ENCODE measurements at regions not wholly inside any gene's neighbourhood (a gene's known extent, or its start where the extent isn't known, plus 50 kb on each side); places are given as distances from the start of the nearest gene placed in this dataset.

DNA sequence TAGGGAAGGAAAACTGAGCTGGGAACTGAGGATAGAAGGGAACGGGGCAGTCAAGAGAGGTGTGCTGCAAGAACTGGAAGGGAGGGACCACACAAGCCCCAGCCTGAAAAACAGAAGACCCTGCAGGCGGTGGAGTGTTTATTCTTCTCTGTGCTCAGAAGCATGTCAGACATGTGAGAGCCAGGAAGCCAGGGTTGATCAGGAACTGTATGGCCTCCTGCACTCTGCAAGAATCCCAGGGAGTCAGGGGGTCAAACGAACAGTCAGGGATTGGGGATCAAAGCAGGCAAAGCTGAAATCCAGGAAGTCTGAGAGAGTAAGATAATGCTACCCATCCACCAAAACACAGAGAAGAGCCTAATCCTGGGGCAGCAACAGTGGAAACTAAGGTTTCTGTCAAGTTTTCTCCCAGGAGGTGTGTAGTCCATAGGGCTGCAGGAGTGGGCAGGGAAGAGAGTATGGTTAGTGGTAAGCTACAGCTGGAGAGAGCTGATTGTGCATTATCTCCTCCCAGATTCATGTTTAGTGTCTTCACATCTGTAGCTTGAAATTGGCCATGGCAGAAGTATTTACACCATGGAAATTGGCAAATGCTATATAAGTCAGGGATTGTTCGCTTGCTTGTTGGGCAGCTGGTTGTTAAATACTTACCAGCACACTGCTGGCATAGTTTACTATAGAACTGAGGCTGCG lies 115.4 kb upstream of the SLC44A1 start:
- no peak for DNase-seq
- H3K27ac ChIP-seq: no peak overlapping the region
- TF ChIP-seq, protein P1, sequence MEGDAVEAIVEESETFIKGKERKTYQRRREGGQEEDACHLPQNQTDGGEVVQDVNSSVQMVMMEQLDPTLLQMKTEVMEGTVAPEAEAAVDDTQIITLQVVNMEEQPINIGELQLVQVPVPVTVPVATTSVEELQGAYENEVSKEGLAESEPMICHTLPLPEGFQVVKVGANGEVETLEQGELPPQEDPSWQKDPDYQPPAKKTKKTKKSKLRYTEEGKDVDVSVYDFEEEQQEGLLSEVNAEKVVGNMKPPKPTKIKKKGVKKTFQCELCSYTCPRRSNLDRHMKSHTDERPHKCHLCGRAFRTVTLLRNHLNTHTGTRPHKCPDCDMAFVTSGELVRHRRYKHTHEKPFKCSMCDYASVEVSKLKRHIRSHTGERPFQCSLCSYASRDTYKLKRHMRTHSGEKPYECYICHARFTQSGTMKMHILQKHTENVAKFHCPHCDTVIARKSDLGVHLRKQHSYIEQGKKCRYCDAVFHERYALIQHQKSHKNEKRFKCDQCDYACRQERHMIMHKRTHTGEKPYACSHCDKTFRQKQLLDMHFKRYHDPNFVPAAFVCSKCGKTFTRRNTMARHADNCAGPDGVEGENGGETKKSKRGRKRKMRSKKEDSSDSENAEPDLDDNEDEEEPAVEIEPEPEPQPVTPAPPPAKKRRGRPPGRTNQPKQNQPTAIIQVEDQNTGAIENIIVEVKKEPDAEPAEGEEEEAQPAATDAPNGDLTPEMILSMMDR (IDR thresholded peaks at IDR 0.05): no peak
- no peak for TF ChIP-seq EP300 (IDR thresholded peaks at IDR 0.05; ENCODE audit: low read depth)
- TF ChIP-seq POLR2A (IDR thresholded peaks at IDR 0.05): no peak
- no peak for TF ChIP-seq POLR2AphosphoS5 (IDR thresholded peaks at IDR 0.05)
- H3K4me1 ChIP-seq: peaks cover 0 to 21% (median 0%) of the 10 kb centered on the region in 4 donors
- intact Hi-C loops (cut with DNase I; ENCODE audit: low total_unique reads) (no loop called here), in situ Hi-C loops (cut with MboI; ENCODE audit: low pct_ligation_motif_present in 1 of 4, low pct_unique_long_range_greater_than_20kb in 1 of 4, low sequenced_read_pairs in 3 of 4) (no loop called here)
- no peaks in the 10 kb centered on the region for H3K27me3 ChIP-seq
- WGBS, 2 donors (ENCODE audit: low coverage in 1 of 2): 88% methylated on average over 5 of the region's 5 CpGs
- H3K4me3 ChIP-seq: no peak overlapping the region
- H3K36me3 ChIP-seq: no peaks in the 10 kb centered on the region
- H3K9me3 ChIP-seq: no peaks in the 10 kb centered on the region

DNA sequence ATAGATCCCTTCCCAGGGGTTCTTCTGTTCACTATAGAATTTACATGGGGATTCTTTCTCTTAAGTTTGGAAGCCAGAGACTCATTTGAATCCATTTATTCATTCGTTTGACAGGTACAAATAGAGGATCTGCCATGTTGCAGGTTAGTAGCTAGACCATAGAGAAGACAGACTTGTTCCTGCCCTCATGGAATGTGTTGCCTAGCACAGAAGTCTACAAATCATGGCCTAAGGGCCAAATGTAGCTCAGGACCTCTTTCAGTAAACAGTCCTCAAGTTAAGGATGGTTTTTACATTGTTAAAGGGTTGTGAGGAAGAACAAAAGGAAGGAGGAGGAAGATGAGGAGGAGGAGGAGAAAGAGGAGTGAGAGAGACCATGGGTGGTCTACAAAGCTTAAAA lies 114.7 kb upstream of the SLC44A1 start:
- intact Hi-C loops (cut with DNase I; ENCODE audit: low total_unique reads): no loop called here
- Histone ChIP-seq H3K27me3 (no peaks in the 10 kb centered on the region), H3K4me3 (no peak overlapping the region), H3K27ac (no peak overlapping the region), H3K4me1 (peaks cover 0 to 21% (median 0%) of the 10 kb centered on the region in 4 donors), H3K36me3 (no peaks in the 10 kb centered on the region), H3K9me3 (no peaks in the 10 kb centered on the region)
- no peak for DNase-seq
- in situ Hi-C loops (cut with MboI; ENCODE audit: low pct_ligation_motif_present in 1 of 4, low pct_unique_long_range_greater_than_20kb in 1 of 4, low sequenced_read_pairs in 3 of 4): no loop called here
- TF ChIP-seq POLR2AphosphoS5 (IDR thresholded peaks at IDR 0.05): no peak
- TF ChIP-seq POLR2A (IDR thresholded peaks at IDR 0.05): no peak
- TF ChIP-seq EP300 (IDR thresholded peaks at IDR 0.05; ENCODE audit: low read depth): no peak
- TF ChIP-seq, protein P1 (IDR thresholded peaks at IDR 0.05): no peak
- WGBS, 2 donors (ENCODE audit: low coverage in 1 of 2): 90% methylated on average over 1 of the region's 1 CpG; no CpG with 5 or more reads in 1 of the 2 donors

DNA sequence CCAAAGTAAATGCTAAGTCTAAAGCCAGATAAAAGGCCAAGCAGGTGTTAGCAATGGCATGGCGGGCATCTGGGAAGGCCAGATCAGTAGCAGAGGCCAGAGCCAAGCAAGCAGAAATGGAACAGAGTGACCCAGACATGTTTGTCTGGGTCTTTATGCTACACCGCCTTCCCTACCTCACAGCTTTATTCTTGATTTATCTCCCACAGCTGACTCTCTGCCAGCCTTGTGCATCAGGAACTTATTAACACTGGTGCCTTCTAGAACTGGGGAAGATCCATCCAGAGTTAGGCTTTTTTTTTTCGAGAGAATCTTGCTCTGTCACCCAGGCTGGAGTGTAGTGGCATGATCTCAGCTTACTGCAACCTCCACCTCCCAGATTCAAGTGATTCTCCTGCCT lies 112.5 kb upstream of the SLC44A1 start:
- H3K4me1 ChIP-seq: peaks cover 0 to 19% (median 0%) of the 10 kb centered on the region in 4 donors
- H3K36me3 ChIP-seq: no peaks in the 10 kb centered on the region
- H3K9me3 ChIP-seq: no peaks in the 10 kb centered on the region
- no peak overlapping the region for H3K4me3 ChIP-seq
- in situ Hi-C loops (cut with MboI; ENCODE audit: low pct_ligation_motif_present in 1 of 4, low pct_unique_long_range_greater_than_20kb in 1 of 4, low sequenced_read_pairs in 3 of 4): no loop called here
- WGBS, 2 donors (ENCODE audit: low coverage in 1 of 2): 69 to 91% methylated on average over 2 to 3 of the region's 3 CpGs
- no peak overlapping the region for H3K27ac ChIP-seq
- no peak for DNase-seq
- intact Hi-C loops (cut with DNase I; ENCODE audit: low total_unique reads): no loop called here
- no peak for TF ChIP-seq POLR2A (IDR thresholded peaks at IDR 0.05)
- no peak for TF ChIP-seq POLR2AphosphoS5 (IDR thresholded peaks at IDR 0.05)
- TF ChIP-seq, protein P1 (IDR thresholded peaks at IDR 0.05): no peak
- TF ChIP-seq EP300 (IDR thresholded peaks at IDR 0.05; ENCODE audit: low read depth): no peak
- H3K27me3 ChIP-seq: no peaks in the 10 kb centered on the region

DNA sequence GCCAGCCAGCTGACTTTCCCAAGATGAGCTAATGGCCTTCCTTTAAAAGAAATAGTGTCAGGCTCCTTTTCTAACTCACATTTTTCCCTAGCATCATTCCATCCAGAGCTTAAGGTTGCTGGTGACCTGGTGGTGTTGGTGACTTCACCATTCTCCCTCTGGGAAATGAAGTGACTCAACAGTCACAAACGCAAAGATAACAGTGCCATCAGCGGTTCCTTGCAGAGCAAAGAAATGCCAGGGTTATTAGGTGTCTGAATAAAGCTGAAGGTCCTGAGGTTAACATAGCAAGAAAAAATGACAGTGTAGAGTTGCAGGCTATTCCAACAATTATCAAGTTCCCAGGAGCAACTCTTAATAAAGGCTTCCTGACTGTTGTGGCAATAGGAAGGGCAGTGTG lies 111.8 kb upstream of the SLC44A1 start:
- H3K9me3 ChIP-seq: no peaks in the 10 kb centered on the region
- no peak overlapping the region for H3K27ac ChIP-seq
- H3K4me1 ChIP-seq: peaks cover 0 to 13% (median 0%) of the 10 kb centered on the region in 4 donors
- in situ Hi-C loops (cut with MboI; ENCODE audit: low pct_ligation_motif_present in 1 of 4, low pct_unique_long_range_greater_than_20kb in 1 of 4, low sequenced_read_pairs in 3 of 4): no loop called here
- no peaks in the 10 kb centered on the region for H3K27me3 ChIP-seq
- TF ChIP-seq POLR2AphosphoS5 (IDR thresholded peaks at IDR 0.05) (no peak), EP300 (IDR thresholded peaks at IDR 0.05; ENCODE audit: low read depth) (no peak), POLR2A (IDR thresholded peaks at IDR 0.05) (no peak)
- TF ChIP-seq, protein P1 (IDR thresholded peaks at IDR 0.05): no peak
- WGBS, 2 donors (ENCODE audit: low coverage in 1 of 2): 89 to 93% methylated on average over 2 of the region's 2 CpGs
- intact Hi-C loops (cut with DNase I; ENCODE audit: low total_unique reads): no loop called here
- no peak for DNase-seq
- H3K4me3 ChIP-seq: no peak overlapping the region
- H3K36me3 ChIP-seq: no peaks in the 10 kb centered on the region
